ENCODE measurements at regions not wholly inside any gene's neighbourhood (a gene's known extent, or its start where the extent isn't known, plus 50 kb on each side); places are given as distances from the start of the nearest gene placed in this dataset.

DNA sequence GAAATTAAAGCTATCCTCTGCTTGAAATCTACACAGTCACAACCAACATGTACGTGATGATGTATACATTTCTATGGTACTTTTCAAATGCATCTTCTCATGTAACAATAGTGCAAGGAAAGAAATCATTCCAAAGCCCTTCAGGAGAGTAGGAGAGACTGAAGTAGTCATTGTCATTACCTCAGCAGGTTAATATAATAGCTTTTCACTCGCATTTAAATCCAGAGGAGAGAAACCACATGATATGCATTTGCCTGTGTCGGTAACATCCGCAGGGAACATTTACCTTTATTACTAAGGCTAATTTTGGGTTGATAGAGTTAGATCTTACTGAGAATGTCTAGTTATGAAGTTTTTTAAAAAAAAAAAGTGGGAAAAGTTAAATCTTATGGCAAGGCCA, 186.6 kb upstream of the DTNBP1 start:
- Histone ChIP-seq H3K27me3 (no peaks in the 10 kb centered on the region), H3K9me3 (no peaks in the 10 kb centered on the region), H3K36me3 (no peaks in the 10 kb centered on the region), H3K4me1 (no peaks in the 10 kb centered on the region), H3K27ac (no peak overlapping the region), H3K4me3 (no peak overlapping the region)
- ATAC-seq, result no peak
- WGBS (ENCODE audit: insufficient coverage, low coverage, low lambda C conversion rate, missing lambda C conversion rate), result 89% methylated on average over 4 of the region's 4 CpGs
- no peak for DNase-seq
- TF ChIP-seq POLR2A (IDR thresholded peaks at IDR 0.05), result no peak
- TF ChIP-seq, protein P1, sequence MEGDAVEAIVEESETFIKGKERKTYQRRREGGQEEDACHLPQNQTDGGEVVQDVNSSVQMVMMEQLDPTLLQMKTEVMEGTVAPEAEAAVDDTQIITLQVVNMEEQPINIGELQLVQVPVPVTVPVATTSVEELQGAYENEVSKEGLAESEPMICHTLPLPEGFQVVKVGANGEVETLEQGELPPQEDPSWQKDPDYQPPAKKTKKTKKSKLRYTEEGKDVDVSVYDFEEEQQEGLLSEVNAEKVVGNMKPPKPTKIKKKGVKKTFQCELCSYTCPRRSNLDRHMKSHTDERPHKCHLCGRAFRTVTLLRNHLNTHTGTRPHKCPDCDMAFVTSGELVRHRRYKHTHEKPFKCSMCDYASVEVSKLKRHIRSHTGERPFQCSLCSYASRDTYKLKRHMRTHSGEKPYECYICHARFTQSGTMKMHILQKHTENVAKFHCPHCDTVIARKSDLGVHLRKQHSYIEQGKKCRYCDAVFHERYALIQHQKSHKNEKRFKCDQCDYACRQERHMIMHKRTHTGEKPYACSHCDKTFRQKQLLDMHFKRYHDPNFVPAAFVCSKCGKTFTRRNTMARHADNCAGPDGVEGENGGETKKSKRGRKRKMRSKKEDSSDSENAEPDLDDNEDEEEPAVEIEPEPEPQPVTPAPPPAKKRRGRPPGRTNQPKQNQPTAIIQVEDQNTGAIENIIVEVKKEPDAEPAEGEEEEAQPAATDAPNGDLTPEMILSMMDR (IDR thresholded peaks at IDR 0.05), result no peak
- intact Hi-C loops (cut with DNase I), result no loop called here

DNA sequence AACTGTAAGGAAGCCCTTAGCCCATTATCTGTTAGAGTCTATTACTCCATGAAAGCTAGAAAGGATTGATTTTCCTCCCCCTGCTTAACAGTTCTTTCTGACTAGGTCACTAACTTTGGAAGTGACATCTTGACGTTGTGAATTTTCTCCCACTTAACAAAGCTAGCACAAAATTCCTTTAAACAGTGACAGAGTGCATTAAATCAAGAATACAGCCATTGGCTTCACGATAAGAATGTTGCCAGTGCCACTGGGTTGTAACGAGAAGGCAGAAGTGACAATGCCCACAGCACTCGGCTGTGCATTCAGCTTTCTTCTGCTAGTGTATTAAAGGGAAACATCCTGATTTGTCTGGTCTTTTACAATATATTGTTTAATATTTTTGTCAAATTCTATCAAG, 182.7 kb upstream of the DTNBP1 start:
- no peaks in the 10 kb centered on the region for H3K4me1 ChIP-seq
- no peak for DNase-seq

GRCh38 chr6:15843764-15844163, 180.9 kb upstream of the DTNBP1 start:
- Histone ChIP-seq H3K27ac (no peak overlapping the region), H3K9me3 (no peaks in the 10 kb centered on the region), H3K4me1 (no peaks in the 10 kb centered on the region), H3K27me3 (no peaks in the 10 kb centered on the region), H3K4me3 (no peak overlapping the region), H3K36me3 (no peaks in the 10 kb centered on the region)
- ATAC-seq (no peak), DNase-seq (no peak)
- TF ChIP-seq, protein P1 (IDR thresholded peaks at IDR 0.05), result no peak
- no peak for TF ChIP-seq POLR2A (IDR thresholded peaks at IDR 0.05)
- intact Hi-C loops (cut with DNase I), result no loop called here

More for the DNA sequence above, 182.7 kb upstream of the DTNBP1 start:
- H3K27ac ChIP-seq, result no peak overlapping the region
- ATAC-seq, result no peak
- no peaks in the 10 kb centered on the region for H3K36me3 ChIP-seq
- H3K4me3 ChIP-seq, result no peak overlapping the region
- H3K27me3 ChIP-seq, result no peaks in the 10 kb centered on the region
- TF ChIP-seq, protein P1 (IDR thresholded peaks at IDR 0.05), result no peak
- no peak for TF ChIP-seq POLR2A (IDR thresholded peaks at IDR 0.05)
- no peaks in the 10 kb centered on the region for H3K9me3 ChIP-seq
- intact Hi-C loops (cut with DNase I), result no loop called here
- 75% methylated on average over 4 of the region's 4 CpGs for WGBS (ENCODE audit: insufficient coverage, low coverage, low lambda C conversion rate, missing lambda C conversion rate)

GRCh38 chr6:15843226-15843625, 180.4 kb upstream of the DTNBP1 start:
- DNase-seq (no peak), ATAC-seq (no peak)
- Histone ChIP-seq H3K27me3 (no peaks in the 10 kb centered on the region), H3K9me3 (no peaks in the 10 kb centered on the region), H3K4me1 (no peaks in the 10 kb centered on the region), H3K4me3 (no peak overlapping the region), H3K27ac (no peak overlapping the region), H3K36me3 (no peaks in the 10 kb centered on the region)
- intact Hi-C loops (cut with DNase I), result no loop called here
- TF ChIP-seq, protein P1 (IDR thresholded peaks at IDR 0.05), result no peak
- no peak for TF ChIP-seq POLR2A (IDR thresholded peaks at IDR 0.05)
- 48% methylated on average over 4 of the region's 4 CpGs for WGBS (ENCODE audit: insufficient coverage, low coverage, low lambda C conversion rate, missing lambda C conversion rate)

DNA sequence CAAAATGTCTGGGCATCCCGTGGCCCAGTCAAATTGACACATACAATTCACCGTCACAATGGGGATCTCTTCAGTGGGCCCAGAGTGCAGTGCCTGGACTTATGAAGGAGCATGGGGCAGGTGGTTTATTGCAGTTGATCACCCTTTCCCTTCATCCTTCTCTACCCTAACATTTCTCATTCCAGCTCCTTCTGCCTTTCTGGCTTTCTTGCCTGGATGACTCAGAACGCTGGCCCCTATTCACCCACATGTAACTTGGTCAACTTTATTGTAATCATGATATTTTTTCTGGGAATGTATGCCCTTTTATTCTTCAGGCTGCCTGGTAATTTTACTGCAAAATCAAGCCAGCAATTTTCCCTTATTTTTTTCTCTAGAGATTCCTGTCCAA, 179.9 kb upstream of the DTNBP1 start:
- Histone ChIP-seq H3K27me3 (no peaks in the 10 kb centered on the region), H3K36me3 (no peaks in the 10 kb centered on the region), H3K9me3 (no peaks in the 10 kb centered on the region), H3K27ac (no peak overlapping the region), H3K4me1 (no peaks in the 10 kb centered on the region), H3K4me3 (no peak overlapping the region)
- no peak for TF ChIP-seq POLR2A (IDR thresholded peaks at IDR 0.05)
- TF ChIP-seq, protein P1 (IDR thresholded peaks at IDR 0.05), result no peak
- no peak for DNase-seq
- ATAC-seq, result no peak
- intact Hi-C loops (cut with DNase I), result no loop called here
- WGBS (ENCODE audit: insufficient coverage, low coverage, low lambda C conversion rate, missing lambda C conversion rate), result 77% methylated on average over 2 of the region's 3 CpGs

All from right lobe of liver (tissue), 6 donors.